H1 (cell line): ENCODE measurements at regions not wholly inside any gene's neighbourhood (a gene's known extent, or its start where the extent isn't known, plus 50 kb on each side); places are given as distances from the start of the nearest gene placed in this dataset.

Experiments
- CTCF ChIA-PET: fragments of 300-600 bp; sonication (Branson Sonifier 250); formaldehyde crosslinking; loops from one replicate; lab custom pipeline; 2021; ENCODE audit not compliant: partially characterized antibody; lab: Charles Lee
- POLR2A ChIA-PET: fragments of 300-600 bp; sonication (Branson Sonifier 250); formaldehyde crosslinking; loops from one replicate; lab custom pipeline; 2021; ENCODE audit warnings: inconsistent platforms; ENCODE audit not compliant: partially characterized antibody; lab: Charles Lee
- DNase-seq, 2 experiments: peaks; one replicate each; pipeline versions ENCODE4 v3.0.0 to v3.0.0-alpha.2; 2010 to 2022; ENCODE audit warnings: low spot score in 2 of 2, low read depth in 1 of 2, mixed read lengths in 1 of 2
- FAIRE-seq: peaks from 2 replicates; lab custom pipeline; 2011; peaks lifted over from hg19 to GRCh38; lab: Jason Lieb, UNC
- H2AFZ ChIP-seq: 2 replicates; pipeline ENCODE4 v1.8.1; 2012; ENCODE audit warnings: low read length, inconsistent platforms
- H2AK5ac ChIP-seq: 2 replicates; pipeline ENCODE4 v1.6.1; 2013; ENCODE audit warnings: low read depth, low read length
- H2BK120ac ChIP-seq: replicated peaks from 2 replicates; pipeline ENCODE3; 2013; ENCODE audit warnings: low read depth, low read length, inconsistent platforms
- H2BK12ac ChIP-seq: 2 replicates; pipeline ENCODE4 v1.6.1; 2013; ENCODE audit warnings: low read depth, low read length
- H2BK15ac ChIP-seq: 2 replicates; pipeline ENCODE4 v1.6.1; 2013; ENCODE audit warnings: low read length
- H2BK20ac ChIP-seq: 2 replicates; pipeline ENCODE4 v1.6.1; 2013; ENCODE audit warnings: low read length
- H2BK5ac ChIP-seq: 2 replicates; pipeline ENCODE4 v1.6.1; 2013; ENCODE audit warnings: low read depth, low read length
- H3K14ac ChIP-seq: 2 replicates; pipeline ENCODE4 v1.6.1; 2013; ENCODE audit warnings: inconsistent platforms; ENCODE audit not compliant: insufficient read length
- H3K18ac ChIP-seq: 2 replicates; pipeline ENCODE4 v1.6.1; 2013; ENCODE audit warnings: low read length; ENCODE audit errors: extremely low read depth
- H3K23ac ChIP-seq: 2 replicates; pipeline ENCODE4 v1.6.1; 2013; ENCODE audit warnings: inconsistent platforms; ENCODE audit not compliant: insufficient read length
- H3K23me2 ChIP-seq: 2 replicates; pipeline ENCODE4 v1.6.1; 2013; ENCODE audit warnings: low read depth, low read length
- H3K27ac ChIP-seq: 2 replicates; pipeline ENCODE4 v1.6.1; 2011; ENCODE audit warnings: low read depth, low read length, inconsistent platforms
- H3K27me3 ChIP-seq, 4 experiments: replicated peaks in 1 of 4; 1 replicate in 1 of 4; 2 replicates in 3 of 4; pipeline versions ENCODE4 v1.6.1 to v1.8.1; 2011 to 2013; ENCODE audit warnings: low read length in 3 of 4, mild to moderate bottlenecking in 3 of 4, inconsistent platforms in 2 of 4, mixed read lengths in 2 of 4, moderate library complexity in 1 of 4; ENCODE audit not compliant: control insufficient read depth in 3 of 4, insufficient read depth in 3 of 4; ENCODE audit errors: extremely low read depth in 1 of 4
- H3K36me3 ChIP-seq, 4 experiments: 2 replicates each; pipeline versions ENCODE4 v1.6.1 to v1.8.1; 2011 to 2013; ENCODE audit warnings: mild to moderate bottlenecking in 4 of 4, low read length in 3 of 4, moderate library complexity in 2 of 4, control low read depth in 1 of 4, inconsistent platforms in 1 of 4; ENCODE audit not compliant: insufficient read depth in 4 of 4, control insufficient read depth in 2 of 4
- H3K4ac ChIP-seq: replicated peaks from 2 replicates; pipeline ENCODE3; 2013; ENCODE audit warnings: low read length, low read depth, mixed read lengths, inconsistent platforms; ENCODE audit not compliant: insufficient read length
- H3K4me1 ChIP-seq, 4 experiments: replicated peaks in 1 of 4; 1 replicate in 1 of 4; 2 replicates in 3 of 4; pipeline versions ENCODE4 v1.6.1 to v1.8.1; 2011 to 2013; ENCODE audit warnings: low read length in 3 of 4, inconsistent platforms in 2 of 4, mixed read lengths in 1 of 4; ENCODE audit not compliant: insufficient read depth in 4 of 4, control insufficient read depth in 3 of 4
- H3K4me2 ChIP-seq, 2 experiments: 2 replicates each; pipeline versions ENCODE4 v1.6.1 to v1.8.1; 2011 to 2013; ENCODE audit warnings: low read depth in 2 of 2, low read length in 2 of 2, control low read depth in 1 of 2, inconsistent platforms in 1 of 2, mild to moderate bottlenecking in 1 of 2; ENCODE audit not compliant: insufficient read depth in 1 of 2
- H3K4me3 ChIP-seq, 4 experiments: fragments of 200-600, 300-600 bp in 1 of 4; sonication (generic), shearing (Covaris generic), sonication (Bioruptor Twin) in 1 of 4; 2 replicates each; pipeline versions ENCODE4 v1.5.1 to v1.8.1; 2011 to 2016; ENCODE audit warnings: low read length in 4 of 4, low read depth in 3 of 4, control low read depth in 2 of 4, inconsistent platforms in 2 of 4, mild to moderate bottlenecking in 2 of 4, mixed read lengths in 1 of 4, moderate library complexity in 1 of 4; ENCODE audit not compliant: insufficient read depth in 2 of 4; ENCODE audit errors: extremely low read depth in 1 of 4
- H3K56ac ChIP-seq: replicated peaks from 2 replicates; pipeline ENCODE3; 2013; ENCODE audit warnings: low read depth, mild to moderate bottlenecking, mixed read lengths, low read length, inconsistent platforms; ENCODE audit not compliant: insufficient read length
- H3K79me1 ChIP-seq: 2 replicates; pipeline ENCODE4 v1.6.1; 2013; ENCODE audit warnings: low read depth, low read length, control low read depth
- H3K79me2 ChIP-seq, 2 experiments: 2 replicates each; pipeline versions ENCODE4 v1.6.1 to v1.8.1; 2012 to 2013; ENCODE audit warnings: low read length in 2 of 2, mild to moderate bottlenecking in 2 of 2, inconsistent platforms in 1 of 2; ENCODE audit not compliant: insufficient read depth in 2 of 2, control insufficient read depth in 1 of 2
- H3K9ac ChIP-seq, 4 experiments: replicated peaks in 1 of 4; 1 replicate in 1 of 4; 2 replicates in 3 of 4; pipeline versions ENCODE4 v1.6.1 to v1.8.1; 2011 to 2013; ENCODE audit warnings: low read depth in 3 of 4, low read length in 3 of 4, control low read depth in 2 of 4, mild to moderate bottlenecking in 2 of 4, moderate library complexity in 2 of 4, inconsistent platforms in 1 of 4; ENCODE audit errors: extremely low read depth in 1 of 4
- H3K9me3 ChIP-seq, 2 experiments: 2 replicates each; pipeline versions ENCODE4 v1.6.1 to v1.8.1; 2012 to 2013; ENCODE audit warnings: mild to moderate bottlenecking in 2 of 2, moderate library complexity in 2 of 2, control low read depth in 1 of 2, inconsistent platforms in 1 of 2, low read depth in 1 of 2, low read length in 1 of 2, mixed read lengths in 1 of 2; ENCODE audit not compliant: insufficient read depth in 2 of 2
- H4K20me1 ChIP-seq, 2 experiments: replicated peaks in 1 of 2; 2 replicates each; pipeline versions ENCODE3 to v1.8.1; 2011 to 2013; ENCODE audit warnings: inconsistent platforms in 2 of 2, low read length in 2 of 2, mild to moderate bottlenecking in 1 of 2; ENCODE audit not compliant: insufficient read depth in 2 of 2, control insufficient read depth in 1 of 2
- H4K5ac ChIP-seq: 2 replicates; pipeline ENCODE4 v1.6.1; 2013; ENCODE audit warnings: low read length, low read depth, mixed read lengths, inconsistent platforms; ENCODE audit not compliant: insufficient read length
- H4K8ac ChIP-seq: 2 replicates; pipeline ENCODE4 v1.8.0; 2013; ENCODE audit warnings: mild to moderate bottlenecking, moderate library complexity, low read length, inconsistent platforms; ENCODE audit not compliant: insufficient read depth; ENCODE audit errors: extremely low read depth
- H4K91ac ChIP-seq: replicated peaks from 2 replicates; pipeline ENCODE3; 2013; ENCODE audit warnings: low read length, mixed read lengths, inconsistent platforms; ENCODE audit not compliant: insufficient read length
- ASH2L ChIP-seq: fragments of 200-600, 300-600 bp; sonication (generic); IDR thresholded peaks from one replicate; pipeline ENCODE4 v1.7.1; 2017; ENCODE audit warnings: low read length
- BACH1 ChIP-seq: IDR thresholded peaks from 2 replicates; pipeline ENCODE4 v1.6.1; 2012; ENCODE audit warnings: low read length, improper control_type of control experiment
- EP300 ChIP-seq, 2 experiments: IDR thresholded peaks; 1 replicate in 1 of 2; 2 replicates in 1 of 2; pipeline ENCODE4 v1.6.1; 2011 to 2012; ENCODE audit warnings: low read depth in 2 of 2, low read length in 2 of 2, mild to moderate bottlenecking in 2 of 2, borderline replicate concordance in 1 of 2, inconsistent platforms in 1 of 2, moderate library complexity in 1 of 2
- HDAC2 ChIP-seq, 2 experiments: fragments of 300-600 bp in 1 of 2; sonication (generic) in 1 of 2; IDR thresholded peaks; 2 replicates each; pipeline ENCODE4 v1.6.1; 2011 to 2012; ENCODE audit warnings: low read depth in 2 of 2, low read length in 2 of 2, mild to moderate bottlenecking in 2 of 2, moderate library complexity in 2 of 2, borderline replicate concordance in 1 of 2, inconsistent platforms in 1 of 2
- HDAC6 ChIP-seq: IDR thresholded peaks from one replicate; pipeline ENCODE4 v1.7.1; 2012; ENCODE audit warnings: low read depth, mild to moderate bottlenecking, inconsistent platforms, low read length, moderate library complexity
- MAFK ChIP-seq: IDR thresholded peaks from 2 replicates; pipeline ENCODE4 v1.6.1; 2012; ENCODE audit warnings: low read depth, mild to moderate bottlenecking, improper control_type of control experiment, low read length
- MAX ChIP-seq: IDR thresholded peaks from 2 replicates; pipeline ENCODE4 v1.6.1; 2012; ENCODE audit warnings: inconsistent platforms
- NANOG ChIP-seq: IDR thresholded peaks from 2 replicates; pipeline ENCODE4 v1.6.1; 2011; ENCODE audit warnings: low read length, low read depth, mild to moderate bottlenecking, inconsistent platforms; ENCODE audit not compliant: insufficient read depth, poor library complexity, severe bottlenecking
- PHF8 ChIP-seq: fragments of 200-600 bp; sonication (generic); conservative IDR thresholded peaks from 2 replicates; pipeline ENCODE4 v1.7.1; 2012; ENCODE audit warnings: low read depth, mild to moderate bottlenecking, inconsistent platforms, low read length, moderate library complexity
- SP4 ChIP-seq: IDR thresholded peaks from 2 replicates; pipeline ENCODE4 v1.6.1; 2012; ENCODE audit warnings: low read length, inconsistent platforms
- SRF ChIP-seq: IDR thresholded peaks from 2 replicates; pipeline ENCODE4 v1.6.1; 2011; ENCODE audit warnings: mild to moderate bottlenecking, low read depth, low read length, moderate library complexity
- TCF12 ChIP-seq: IDR thresholded peaks from 2 replicates; pipeline ENCODE4 v1.6.1; 2011; ENCODE audit warnings: low read depth, mild to moderate bottlenecking, low read length
- TEAD4 ChIP-seq: IDR thresholded peaks from 2 replicates; pipeline ENCODE4 v1.6.1; 2012; ENCODE audit warnings: low read depth, low read length, inconsistent platforms, mixed read lengths
- USF2 ChIP-seq: IDR thresholded peaks from 2 replicates; pipeline ENCODE4 v1.6.1; 2011; ENCODE audit warnings: low read length, improper control_type of control experiment
- WGBS, 2 experiments: shearing (Covaris generic) in 1 of 2; methylation state at CpG; one replicate each; pipeline versions ENCODE4 v1.1.6 to v1.1.7; 2013 to 2015; ENCODE audit warnings: low lambda C conversion rate in 2 of 2, mixed read lengths in 2 of 2, inconsistent platforms in 1 of 2, low coverage in 1 of 2, missing lambda C conversion rate in 1 of 2; ENCODE audit not compliant: insufficient replicate concordance in 2 of 2, insufficient coverage in 1 of 2, insufficient read length in 1 of 2; ENCODE audit errors: extremely low coverage in 1 of 2, missing lambda C conversion rate in 1 of 2; 5-methylcytosine and 5-hydroxymethylcytosine counted together

GRCh38 chrX:35680940-35681346 is 117.2 kb upstream of the MAGEB16 start:
- Histone ChIP-seq H4K91ac (no peak overlapping the region), H3K79me2 (no peaks in the 10 kb centered on the region), H2BK20ac (no peak overlapping the region), H3K36me3 (no peaks in the 10 kb centered on the region), H2BK5ac (no peak overlapping the region), H3K9me3 (no peaks in the 10 kb centered on the region), H3K9ac (no peak overlapping the region), H3K56ac (no peak overlapping the region), H3K23ac (no peak overlapping the region), H4K5ac (no peak overlapping the region), H2BK15ac (no peak overlapping the region), H3K23me2 (no peaks in the 10 kb centered on the region), H3K79me1 (no peaks in the 10 kb centered on the region), H4K8ac (no peak overlapping the region), H3K4ac (no peak overlapping the region), H3K4me3 (no peak overlapping the region), H2AK5ac (no peak overlapping the region), H3K4me1 (no peaks in the 10 kb centered on the region), H2BK120ac (no peak overlapping the region), H3K27me3 (no peaks in the 10 kb centered on the region), H3K18ac (no peak overlapping the region), H3K27ac (no peak overlapping the region), H3K4me2 (no peak overlapping the region), H2BK12ac (no peak overlapping the region), H4K20me1 (no peaks in the 10 kb centered on the region), H2AFZ (no peak overlapping the region), H3K14ac (no peak overlapping the region)
- no peak for DNase-seq
- WGBS, 2 experiments = 86% methylated on average over 3 of the region's 3 CpGs; no CpG with 5 or more reads in 1 of the 2 experiments
- POLR2A ChIA-PET = no interaction called here
- CTCF ChIA-PET = no interaction called here
- FAIRE-seq = no peak
- TF ChIP-seq MAX (no peak), SP4 (no peak), HDAC6 (no peak), ASH2L (no peak), BACH1 (no peak), MAFK (no peak), EP300 (IDR thresholded peaks at IDR 0.05; ENCODE audit: borderline replicate concordance in 1 of 2, low read depth in 2 of 2, low read length in 2 of 2) (no peak), SRF (no peak), TEAD4 (no peak), PHF8 (no peak), NANOG (no peak), USF2 (no peak), HDAC2 (IDR thresholded peaks at IDR 0.05; ENCODE audit: borderline replicate concordance in 1 of 2, low read depth in 2 of 2, low read length in 2 of 2) (no peak), TCF12 (no peak)
